ENCODE measurements at regions not wholly inside any gene's neighbourhood (a gene's known extent, or its start where the extent isn't known, plus 50 kb on each side); places are given as distances from the start of the nearest gene placed in this dataset.
"Not testable (repeated sequence)": the region's sequence is repeated elsewhere in the genome, so short reads cannot be mapped to it uniquely, and the experiment has no call there.

DNA sequence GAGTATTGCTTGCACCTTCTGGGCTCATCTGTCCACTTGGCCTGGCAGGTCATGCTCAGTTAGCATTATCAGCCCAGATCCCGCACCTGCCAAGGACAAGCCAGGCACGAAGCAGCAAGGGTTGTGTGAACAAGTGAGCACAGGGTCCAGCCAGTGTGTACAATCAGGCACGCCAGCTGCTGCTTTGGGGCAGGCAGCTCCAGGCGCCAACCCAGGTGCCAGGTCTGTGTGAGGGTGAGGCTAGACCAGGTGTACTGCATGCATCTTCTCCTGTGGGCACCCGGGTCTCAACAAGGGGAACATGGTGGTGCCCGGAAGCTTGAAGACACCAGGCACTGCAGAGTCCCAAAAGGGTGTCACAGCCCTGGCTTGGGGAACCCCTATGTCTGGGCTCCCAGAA is 1446.8 kb downstream of the PCDH9 start:
- no peak for TF ChIP-seq CTCF (IDR thresholded peaks at IDR 0.05; ENCODE audit: low read depth, low read length)
- no peak for DNase-seq (ENCODE audit: extremely low read depth, low read depth)

- DNase-seq (ENCODE audit: extremely low read depth, low read depth): not testable (repeated sequence)
These were observed 1458.3 kb downstream of the PCDH9 start for GRCh38 chr13:65771704-65772313.

DNA sequence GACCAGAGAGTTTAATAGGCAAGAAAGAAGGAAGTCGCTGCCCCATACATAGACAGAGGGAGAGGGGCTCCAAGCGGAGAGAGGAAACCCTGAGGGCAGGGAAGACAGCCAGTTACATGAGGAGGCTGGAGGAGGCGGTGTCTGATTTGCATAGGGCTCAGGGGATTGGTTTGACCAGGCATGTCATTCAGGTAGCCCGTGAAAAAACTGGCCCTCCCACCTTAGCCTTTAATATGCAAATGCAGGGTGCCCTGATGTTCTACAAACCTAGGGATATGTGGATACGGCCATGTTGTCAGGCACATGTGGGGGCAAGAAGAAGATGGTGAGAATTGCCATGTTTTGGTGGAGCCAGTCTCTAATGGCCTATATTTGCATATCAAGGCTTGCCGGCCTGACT is 1461.6 kb downstream of the PCDH9 start:
- no peak for TF ChIP-seq CTCF (IDR thresholded peaks at IDR 0.05; ENCODE audit: low read depth, low read length)
- DNase-seq (ENCODE audit: extremely low read depth, low read depth): no peak

DNA sequence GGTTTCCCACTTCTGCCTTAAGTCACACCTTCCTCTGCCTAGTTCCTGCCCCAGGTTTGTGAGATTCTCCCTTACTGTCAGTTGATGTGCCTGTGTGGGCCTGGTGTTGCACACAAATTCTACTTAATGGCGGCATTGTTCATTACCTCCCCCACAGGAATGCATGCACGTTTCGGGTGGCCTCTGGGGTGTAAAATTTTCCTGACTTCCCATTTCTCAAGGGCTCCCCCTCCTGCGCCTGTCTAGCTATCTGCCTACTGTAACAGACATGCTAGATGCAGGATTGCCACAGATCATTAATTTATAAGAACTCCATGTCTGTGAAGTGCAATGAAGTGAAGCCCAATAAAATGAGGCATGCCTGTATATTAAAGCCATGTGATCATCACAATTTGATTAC is 1466.3 kb downstream of the PCDH9 start:
- TF ChIP-seq CTCF (IDR thresholded peaks at IDR 0.05; ENCODE audit: low read depth, low read length): no peak
- no peak for DNase-seq (ENCODE audit: extremely low read depth, low read depth)

DNA sequence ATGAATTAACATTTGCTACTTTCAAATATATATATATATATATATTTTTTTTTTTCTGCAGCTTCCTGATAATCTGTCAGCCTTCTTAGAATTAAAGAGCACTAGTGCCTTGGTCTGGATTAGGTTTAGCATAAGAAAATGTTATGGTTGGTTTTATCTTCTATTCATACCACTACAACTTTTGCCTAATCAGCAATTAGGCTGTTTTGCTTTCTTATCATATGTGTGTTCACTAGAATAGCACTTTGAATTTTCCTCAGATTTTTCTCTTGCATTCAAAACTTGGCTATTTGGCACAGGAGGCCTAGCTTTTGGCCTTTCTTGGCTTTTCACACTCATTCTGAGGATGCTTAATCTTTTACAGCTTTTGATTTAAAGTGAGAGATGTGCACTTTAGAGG is 1468.1 kb downstream of the PCDH9 start:
- TF ChIP-seq CTCF (IDR thresholded peaks at IDR 0.05; ENCODE audit: low read depth, low read length): no peak
- DNase-seq (ENCODE audit: extremely low read depth, low read depth): no peak

DNA sequence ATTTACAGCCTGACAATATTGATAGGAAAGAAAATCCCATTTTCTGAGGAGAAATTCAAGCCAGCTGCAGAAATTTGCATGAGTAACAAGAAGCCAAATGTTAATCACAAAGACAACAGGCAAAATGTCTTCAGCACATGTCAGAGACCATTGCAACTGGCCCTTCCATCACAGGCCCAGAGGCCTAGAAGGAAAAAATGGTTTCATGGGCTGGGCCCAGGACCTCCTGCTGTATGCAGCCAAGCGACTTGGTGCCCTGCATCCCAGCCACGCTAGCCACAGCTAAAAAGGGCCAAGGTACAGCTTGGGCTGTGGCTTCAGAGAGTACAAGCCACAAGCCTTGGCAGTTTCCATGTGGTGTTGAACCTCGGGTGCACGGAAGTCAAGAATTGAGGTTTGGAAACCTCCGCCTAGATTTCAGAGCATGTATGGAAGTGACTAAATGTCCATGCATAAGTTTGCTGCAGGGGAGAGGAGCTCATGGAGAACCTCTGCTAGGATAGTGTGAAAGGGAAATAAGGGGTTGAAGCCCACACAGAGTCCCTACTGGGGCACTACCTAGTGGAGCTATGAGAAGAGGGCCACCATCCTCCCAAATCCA is 1474.0 kb downstream of the PCDH9 start:
- no peak for TF ChIP-seq CTCF (IDR thresholded peaks at IDR 0.05; ENCODE audit: low read depth, low read length)
- no peak for DNase-seq (ENCODE audit: extremely low read depth, low read depth)

DNA sequence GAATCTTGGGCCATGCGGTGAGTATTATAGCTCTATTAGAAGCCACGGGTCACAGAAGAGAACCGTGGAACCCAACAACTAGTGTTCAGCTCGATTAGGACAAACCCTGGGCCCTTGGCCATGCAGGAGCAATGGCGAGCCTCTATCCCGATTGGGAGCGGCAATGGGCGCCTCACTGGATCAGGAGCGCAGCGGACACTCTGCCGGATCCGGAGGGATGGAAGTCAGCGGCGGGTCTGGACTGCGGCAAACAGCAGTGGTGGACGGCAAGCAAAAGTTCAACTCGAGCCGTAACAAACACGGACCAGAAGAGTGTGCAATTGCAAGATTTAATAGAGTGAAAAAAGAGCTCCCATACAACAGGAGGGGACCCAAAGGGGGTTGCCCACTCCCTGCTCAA is 1481.9 kb downstream of the PCDH9 start:
- DNase-seq (ENCODE audit: extremely low read depth, low read depth): no peak
- TF ChIP-seq CTCF (IDR thresholded peaks at IDR 0.05; ENCODE audit: low read depth, low read length): no peak

DNA sequence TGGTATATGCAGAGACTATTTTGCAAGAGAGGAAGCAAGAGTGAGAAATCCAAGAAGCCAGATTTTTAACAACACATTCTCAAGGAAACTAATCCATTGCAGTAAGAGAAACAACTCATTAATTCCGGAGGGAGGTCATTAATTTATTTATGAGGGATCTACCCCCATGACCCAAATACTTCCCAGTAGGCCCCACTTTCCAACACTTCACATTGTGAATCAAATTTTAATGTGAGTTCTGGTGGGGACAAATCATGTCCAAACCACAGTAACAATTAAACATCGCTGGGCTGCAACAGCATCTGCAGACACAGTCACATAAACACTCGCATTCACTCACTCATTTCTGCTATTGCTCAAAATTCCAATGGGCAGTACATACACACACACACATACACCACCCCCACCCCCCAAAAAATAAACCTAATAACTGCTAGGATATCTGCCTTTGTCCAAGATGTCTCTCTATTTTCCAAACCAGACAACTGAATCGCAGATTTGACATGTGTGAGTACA is 1483.7 kb downstream of the PCDH9 start:
- TF ChIP-seq CTCF (IDR thresholded peaks at IDR 0.05; ENCODE audit: low read depth, low read length): no peak
- DNase-seq (ENCODE audit: extremely low read depth, low read depth): no peak

Data from AG09319 (cell line).